Motor neuron (in vitro differentiated cells): ENCODE measurements at regions not wholly inside any gene's neighbourhood (a gene's known extent, or its start where the extent isn't known, plus 50 kb on each side); places are given as distances from the start of the nearest gene placed in this dataset.

ENCODE experiments used
- ATAC-seq, 8 experiments: fragments of 200-7000 bp; cut with Tn5 transposase; replicated peaks in 6 of 8; 2 replicates each; pipeline ENCODE4 v1.8.0; 2021; ENCODE audit warnings: mild to moderate bottlenecking in 8 of 8, moderate library complexity in 8 of 8
- H3K27ac ChIP-seq, 2 donors: fragments of 250-450 bp; sonication (Bioruptor Pico); 2 replicates each; pipeline ENCODE4 v1.9.0; 2021; ENCODE audit warnings: antibody characterized with exemption in 2 of 2, mild to moderate bottlenecking in 2 of 2, moderate library complexity in 1 of 2
- H3K4me1 ChIP-seq, 2 donors: fragments of 250-450 bp; sonication (Bioruptor Pico); replicated peaks in 1 of 2; 2 replicates each; pipeline ENCODE4 v1.6.1; 2021; ENCODE audit warnings: antibody characterized with exemption in 2 of 2, mild to moderate bottlenecking in 2 of 2, moderate library complexity in 1 of 2
- H3K4me3 ChIP-seq, 5 donors: fragments of 250-450 bp; sonication (Bioruptor Pico); 2 replicates each; pipeline ENCODE4 v1.9.0; 2021; ENCODE audit warnings: antibody characterized with exemption in 5 of 5, mild to moderate bottlenecking in 5 of 5, moderate library complexity in 4 of 5
- WGBS, 10 experiments: fragments of 450-650 bp; shearing (Covaris generic); methylation state at CpG; one replicate each; pipeline ENCODE4 v1.0.0; 2022; 5-methylcytosine and 5-hydroxymethylcytosine counted together
- in situ Hi-C, 9 experiments: fragments of 400-800 bp; cut with MboI; loops; one replicate each; pipeline ENCODE4 v1.15.0; 2021; ENCODE audit warnings: low sequenced_read_pairs in 9 of 9, low pct_unique_long_range_greater_than_20kb in 2 of 9; ENCODE audit not compliant: unreplicated experiment in 9 of 9

GRCh38 chr5:107103522-107103921, 567.2 kb downstream of the EFNA5 start:
- in situ Hi-C loops = no loop called here
- Histone ChIP-seq H3K4me1 (peaks cover 2 to 3% of the 10 kb centered on the region in 2 donors), H3K4me3 (no peak overlapping the region), H3K27ac (no peak overlapping the region)
- ATAC-seq = no peak
- 33 to 100% (median 93%) methylated on average over 1 to 3 of the region's 3 CpGs; no CpG with 5 or more reads in 1 of the 10 experiments for WGBS, 10 experiments

- WGBS, 10 experiments = 31 to 100% (median 88%) methylated on average over 2 to 3 of the region's 3 CpGs
- Histone ChIP-seq H3K27ac (no peak overlapping the region), H3K4me1 (peaks cover 2 to 3% of the 10 kb centered on the region in 2 donors), H3K4me3 (no peak overlapping the region)
- no peak for ATAC-seq
- in situ Hi-C loops = no loop called here
Observed at GRCh38 chr5:107100121-107100520, 570.6 kb downstream of the EFNA5 start.

- H3K4me1 ChIP-seq = peaks cover 2 to 3% of the 10 kb centered on the region in 2 donors
- no peak overlapping the region for H3K27ac ChIP-seq
- ATAC-seq = no peak
- H3K4me3 ChIP-seq = no peak overlapping the region
- 17 to 100% (median 90%) methylated on average over 2 to 4 of the region's 4 CpGs for WGBS, 10 experiments
- in situ Hi-C loops = no loop called here
Observed at GRCh38 chr5:107099506-107099905, 571.2 kb downstream of the EFNA5 start.

- ATAC-seq = peak in 1 of 8 experiments; percentile 22
- no peak overlapping the region for H3K4me3 ChIP-seq
Observed at GRCh38 chr5:107092695-107093094, 578.0 kb downstream of the EFNA5 start.

GRCh38 chr5:107090506-107090905, 580.2 kb downstream of the EFNA5 start:
- ATAC-seq = peak in 3 of 8 experiments; percentile 38 to 84 (median 48)
- Histone ChIP-seq H3K4me1 (peaks cover 6 to 14% of the 10 kb centered on the region in 2 donors), H3K4me3 (no peak overlapping the region), H3K27ac (no peak overlapping the region)
- in situ Hi-C loops = no loop called here

More at GRCh38 chr5:107092695-107093094, 578.0 kb downstream of the EFNA5 start:
- no peak overlapping the region for H3K27ac ChIP-seq
- H3K4me1 ChIP-seq = peaks cover 6 to 14% of the 10 kb centered on the region in 2 donors
- in situ Hi-C loops = no loop called here

GRCh38 chr5:107088907-107089306, 581.8 kb downstream of the EFNA5 start:
- in situ Hi-C loops = no loop called here
- no peak for ATAC-seq
- Histone ChIP-seq H3K27ac (no peak overlapping the region), H3K4me3 (no peak overlapping the region), H3K4me1 (peaks cover 6 to 14% of the 10 kb centered on the region in 2 donors)
- 33 to 100% (median 60%) methylated on average over 1 of the region's 1 CpG; no CpG with 5 or more reads in 3 of the 10 experiments for WGBS, 10 experiments

- no peak for ATAC-seq
- in situ Hi-C loops = no loop called here
- WGBS, 10 experiments = 20 to 100% (median 95%) methylated on average over 1 of the region's 1 CpG; no CpG with 5 or more reads in 2 of the 10 experiments
Observed at GRCh38 chr5:107085572-107085971, 585.2 kb downstream of the EFNA5 start.

GRCh38 chr5:107074996-107075395, 595.7 kb downstream of the EFNA5 start:
- Histone ChIP-seq H3K4me3 (no peak overlapping the region), H3K27ac (no peak overlapping the region), H3K4me1 (no peaks in the 10 kb centered on the region)
- in situ Hi-C loops = no loop called here
- no peak for ATAC-seq
- WGBS, 10 experiments = 0 to 100% (median 86%) methylated on average over 1 of the region's 1 CpG; no CpG with 5 or more reads in 2 of the 10 experiments

More at GRCh38 chr5:107085572-107085971, 585.2 kb downstream of the EFNA5 start:
- no peak overlapping the region for H3K4me3 ChIP-seq
- H3K4me1 ChIP-seq = peaks cover 4 to 12% of the 10 kb centered on the region in 2 donors
- no peak overlapping the region for H3K27ac ChIP-seq

- Histone ChIP-seq H3K27ac (no peak overlapping the region), H3K4me1 (peaks cover 2 to 7% of the 10 kb centered on the region in 2 donors), H3K4me3 (no peak overlapping the region)
- no peak for ATAC-seq
- 50 to 100% (median 100%) methylated on average over 1 of the region's 1 CpG; no CpG with 5 or more reads in 3 of the 10 experiments for WGBS, 10 experiments
- in situ Hi-C loops = no loop called here
Observed at GRCh38 chr5:107072967-107073366, 597.8 kb downstream of the EFNA5 start.

GRCh38 chr5:107072440-107072839, 598.3 kb downstream of the EFNA5 start:
- Histone ChIP-seq H3K27ac (no peak overlapping the region), H3K4me3 (no peak overlapping the region), H3K4me1 (peaks cover 2 to 7% of the 10 kb centered on the region in 2 donors)
- no peak for ATAC-seq
- in situ Hi-C loops = no loop called here

- 0 to 75% (median 11%) methylated on average over 1 of the region's 1 CpG; no CpG with 5 or more reads in 1 of the 10 experiments for WGBS, 10 experiments
- in situ Hi-C loops = no loop called here
- peaks cover 2 to 7% of the 10 kb centered on the region in 2 donors for H3K4me1 ChIP-seq
- H3K27ac ChIP-seq = no peak overlapping the region
- H3K4me3 ChIP-seq = no peak overlapping the region
- ATAC-seq = no peak
Observed at GRCh38 chr5:107068782-107069181, 602.0 kb downstream of the EFNA5 start.

GRCh38 chr5:107067395-107067794, 603.3 kb downstream of the EFNA5 start:
- peak in 3 of 8 experiments; percentile 34 to 100 (median 35) for ATAC-seq
- WGBS, 10 experiments = 59 to 88% (median 73%) methylated on average over 3 to 4 of the region's 4 CpGs; no CpG with 5 or more reads in 6 of the 10 experiments
- Histone ChIP-seq H3K4me3 (no peak overlapping the region), H3K4me1 (peaks cover 2 to 7% of the 10 kb centered on the region in 2 donors), H3K27ac (no peak overlapping the region)
- in situ Hi-C loops = no loop called here

- in situ Hi-C loops = no loop called here
- Histone ChIP-seq H3K4me1 (peaks cover 0 to 2% of the 10 kb centered on the region in 2 donors), H3K4me3 (no peak overlapping the region), H3K27ac (no peak overlapping the region)
- no peak for ATAC-seq
Observed at GRCh38 chr5:107063511-107063910, 607.2 kb downstream of the EFNA5 start.

GRCh38 chr5:107058803-107059202, 611.9 kb downstream of the EFNA5 start:
- in situ Hi-C loops = no loop called here
- WGBS, 10 experiments = 13 to 100% (median 85%) methylated on average over 1 to 3 of the region's 3 CpGs; no CpG with 5 or more reads in 1 of the 10 experiments
- no peak overlapping the region for H3K4me3 ChIP-seq
- peak in 2 of 8 experiments; percentile 92 to 94 for ATAC-seq
- H3K27ac ChIP-seq = no peak overlapping the region
- H3K4me1 ChIP-seq = no peaks in the 10 kb centered on the region
